Keratinocyte (primary cell): ENCODE measurements at regions not wholly inside any gene's neighbourhood (a gene's known extent, or its start where the extent isn't known, plus 50 kb on each side); places are given as distances from the start of the nearest gene placed in this dataset.

Source experiments
- CTCF ChIP-seq, 3 experiments: IDR thresholded peaks in 1 of 3; conservative IDR thresholded peaks in 1 of 3; optimal IDR thresholded peaks in 1 of 3; 2 replicates in 2 of 3; 3 replicates in 1 of 3; pipeline versions ENCODE3 to v1.5.1; 2011; ENCODE audit warnings: low read length in 3 of 3, mild to moderate bottlenecking in 3 of 3, moderate library complexity in 2 of 3, control low read depth in 1 of 3, inconsistent platforms in 1 of 3; ENCODE audit not compliant: insufficient read depth in 2 of 3; ENCODE audit errors: extremely low read depth in 1 of 3
- EZH2 ChIP-seq: IDR thresholded peaks from one replicate; pipeline ENCODE4 v1.6.1; 2012; ENCODE audit warnings: inconsistent platforms, mild to moderate bottlenecking, low read length, moderate library complexity

GRCh38 chr2:794554-795241 is 117.5 kb upstream of the TMEM18 start:
- TF ChIP-seq CTCF (optimal IDR thresholded peaks at IDR 0.05 in 1 of 3, IDR thresholded peaks at IDR 0.05 in 1 of 3, conservative IDR thresholded peaks at IDR 0.05 in 1 of 3; ENCODE audit: extremely low read depth in 1 of 3, insufficient read depth in 2 of 3, low read length in 3 of 3) (no peak), EZH2 (no peak)
